Heart left ventricle (tissue), 16 donors: ENCODE measurements at regions not wholly inside any gene's neighbourhood (a gene's known extent, or its start where the extent isn't known, plus 50 kb on each side); places are given as distances from the start of the nearest gene placed in this dataset.

ENCODE experiments used
- ATAC-seq, 4 donors: fragments of 200-7000 bp; cut with Tn5 transposase; one replicate each; pipeline ENCODE4 v1.9.1; 2020 to 2022; ENCODE audit warnings: moderate library complexity in 4 of 4, mild to moderate bottlenecking in 3 of 4, moderate number of reproducible peaks in 1 of 4
- DNase-seq, 5 donors: peaks; one replicate each; pipeline ENCODE4 v3.0.0-alpha.2; 2020
- H3K27ac ChIP-seq, 12 donors: fragments of 200-600 bp; sonication (generic) in 4 of 12; one replicate each; pipeline versions ENCODE4 v1.5.0 to v1.8.0; 2016 to 2022; ENCODE audit warnings: mild to moderate bottlenecking in 2 of 12
- H3K27me3 ChIP-seq, 9 donors: fragments of 200-600 bp; sonication (generic) in 2 of 9; one replicate each; pipeline versions ENCODE4 v1.5.1 to v1.8.0; 2016 to 2022; ENCODE audit warnings: mild to moderate bottlenecking in 3 of 9
- H3K36me3 ChIP-seq, 9 donors: fragments of 200-600 bp; sonication (generic) in 2 of 9; one replicate each; pipeline versions ENCODE4 v1.5.0 to v1.8.0; 2018 to 2022; ENCODE audit warnings: mild to moderate bottlenecking in 2 of 9
- H3K4me1 ChIP-seq, 12 donors: fragments of 200-600 bp; sonication (generic) in 4 of 12; one replicate each; pipeline versions ENCODE4 v1.5.0 to v1.8.0; 2016 to 2022; ENCODE audit warnings: mild to moderate bottlenecking in 3 of 12
- H3K4me3 ChIP-seq, 12 donors: fragments of 200-600 bp; sonication (generic) in 4 of 12; one replicate each; pipeline versions ENCODE4 v1.5.0 to v1.8.0; 2017 to 2022; ENCODE audit warnings: mild to moderate bottlenecking in 9 of 12, moderate library complexity in 4 of 12
- H3K9me3 ChIP-seq, 12 donors: fragments of 200-600 bp; sonication (generic) in 4 of 12; one replicate each; pipeline versions ENCODE4 v1.5.0 to v1.8.0; 2016 to 2022; ENCODE audit warnings: mild to moderate bottlenecking in 1 of 12
- POLR2A ChIP-seq, 2 donors: fragments of 450-650 bp; IDR thresholded peaks; one replicate each; pipeline ENCODE4 v1.6.1; 2017; ENCODE audit warnings: antibody characterized with exemption in 2 of 2, mild to moderate bottlenecking in 2 of 2, moderate library complexity in 2 of 2
- WGBS, 4 donors: extraction: QIAGEN DNeasy Blood & Tissue Kit in 2 of 4; methylation state at CpG; one replicate each; pipeline versions ENCODE4 v1.1.5 to v1.1.7; 2013 to 2018; 5-methylcytosine and 5-hydroxymethylcytosine counted together
- intact Hi-C, 10 donors: fragments of 100-400 bp; cut with DNase I; formaldehyde crosslinking; loops; one replicate each; pipeline versions ENCODE4 v1.11.1 to v1.14.2; 2022
- TF ChIP-seq, protein P1 (sequence below), 12 donors: fragments of 200-600 bp; sonication (generic) in 4 of 12; IDR thresholded peaks; one replicate each; pipeline versions ENCODE4 v1.5.0 to v1.8.0; 2018 to 2022; ENCODE audit warnings: antibody characterized with exemption in 12 of 12, mild to moderate bottlenecking in 5 of 12
- donor health status: ischemic (EF 13 %, LVEDD 7.1; RV severe dilation, severe dysfunction).
- donor health status: healthy with polysubstance abuse.
- donor health status: DM: no; HTN: yes; CAD: no.
- donor health status: DM: no; HTN: no; CAD: no.
- donor health status: ischemic (EF 25% LVEDD 6.9; RV normal size, moderate dysfunction).
- donor health status: ischemic (EF 25% LVEDD 5.7; RV mildly dilated, moderate dysfunction).
- donor health status: healthy.
- donor health status: DM: yes; HTN: yes; CAD: no.
- donor health status: ischemic (EF 35%, LVEDD 5.7; RV mildly dilated, moderate dysfunction).
- donor health status: nonischemic (EF 11% LVEDD 7.7; RV severe dilation, severe dysfunction).
- donor health status: DM: yes; HTN: yes; CAD: no.
- donor health status: PGD.
- donor health status: ischemic (EF 29% LVEDD 5.4; RV normal size, mild dysfunction).
- donor health status: nonischemic (EF 23%, LVEDD 6.1; RV moderate dilation, normal function).

DNA sequence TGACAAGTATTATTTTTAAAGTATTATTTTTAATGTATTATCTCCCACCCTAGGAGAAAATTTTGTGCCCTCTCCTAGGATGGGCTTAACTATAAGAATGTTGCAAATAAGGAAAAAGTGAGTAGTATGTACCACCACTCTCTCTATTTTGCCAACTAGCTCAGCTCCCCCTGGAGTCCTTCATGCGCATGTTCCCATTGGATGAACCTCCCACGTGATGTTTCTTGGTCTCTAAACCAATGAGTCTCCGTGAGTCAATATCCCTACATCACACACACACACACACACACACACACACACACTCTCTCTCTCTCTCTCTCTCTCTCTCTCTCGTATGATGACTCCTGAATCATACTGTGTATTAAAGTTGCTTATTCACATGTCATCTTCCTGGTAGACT is 129.7 kb upstream of the ZFP42 start:
- H3K4me3 ChIP-seq = no peak overlapping the region
- H3K27ac ChIP-seq = no peak overlapping the region
- DNase-seq = no peak
- H3K36me3 ChIP-seq = no peaks in the 10 kb centered on the region
- no peak for ATAC-seq
- TF ChIP-seq, protein P1, sequence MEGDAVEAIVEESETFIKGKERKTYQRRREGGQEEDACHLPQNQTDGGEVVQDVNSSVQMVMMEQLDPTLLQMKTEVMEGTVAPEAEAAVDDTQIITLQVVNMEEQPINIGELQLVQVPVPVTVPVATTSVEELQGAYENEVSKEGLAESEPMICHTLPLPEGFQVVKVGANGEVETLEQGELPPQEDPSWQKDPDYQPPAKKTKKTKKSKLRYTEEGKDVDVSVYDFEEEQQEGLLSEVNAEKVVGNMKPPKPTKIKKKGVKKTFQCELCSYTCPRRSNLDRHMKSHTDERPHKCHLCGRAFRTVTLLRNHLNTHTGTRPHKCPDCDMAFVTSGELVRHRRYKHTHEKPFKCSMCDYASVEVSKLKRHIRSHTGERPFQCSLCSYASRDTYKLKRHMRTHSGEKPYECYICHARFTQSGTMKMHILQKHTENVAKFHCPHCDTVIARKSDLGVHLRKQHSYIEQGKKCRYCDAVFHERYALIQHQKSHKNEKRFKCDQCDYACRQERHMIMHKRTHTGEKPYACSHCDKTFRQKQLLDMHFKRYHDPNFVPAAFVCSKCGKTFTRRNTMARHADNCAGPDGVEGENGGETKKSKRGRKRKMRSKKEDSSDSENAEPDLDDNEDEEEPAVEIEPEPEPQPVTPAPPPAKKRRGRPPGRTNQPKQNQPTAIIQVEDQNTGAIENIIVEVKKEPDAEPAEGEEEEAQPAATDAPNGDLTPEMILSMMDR (IDR thresholded peaks at IDR 0.05) = no peak
- no peak for TF ChIP-seq POLR2A (IDR thresholded peaks at IDR 0.05)
- no peaks in the 10 kb centered on the region for H3K4me1 ChIP-seq
- WGBS, 4 donors = 68 to 79% (median 72%) methylated on average over 4 of the region's 4 CpGs
- no peaks in the 10 kb centered on the region for H3K9me3 ChIP-seq
- intact Hi-C loops = no loop called here
- no peaks in the 10 kb centered on the region for H3K27me3 ChIP-seq

DNA sequence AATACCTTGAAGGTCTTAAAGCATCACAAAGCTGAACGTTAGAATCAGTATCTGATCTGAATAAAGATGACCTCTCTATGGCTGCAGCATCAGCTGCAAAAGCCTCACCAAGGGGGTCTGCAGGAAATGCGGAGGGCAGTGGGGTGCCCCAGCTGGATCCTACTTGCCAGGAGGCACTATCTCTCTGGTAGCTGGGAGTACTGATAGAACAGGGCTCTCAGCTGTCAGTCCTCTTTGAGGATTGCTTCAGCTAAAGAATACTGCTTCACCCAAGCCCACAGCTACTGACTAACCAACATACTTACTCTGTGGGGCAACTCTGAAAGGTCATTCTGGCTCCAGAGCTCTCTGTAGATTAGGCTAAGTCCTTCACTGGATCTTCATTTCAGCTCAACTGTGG is 112.5 kb upstream of the ZFP42 start:
- no peak overlapping the region for H3K27ac ChIP-seq
- no peak for DNase-seq
- peaks cover 0 to 6% (median 0%) of the 10 kb centered on the region in 9 donors for H3K27me3 ChIP-seq
- WGBS, 4 donors = 32 to 51% (median 39%) methylated on average over 2 of the region's 2 CpGs
- no peak for ATAC-seq
- H3K4me1 ChIP-seq = no peaks in the 10 kb centered on the region
- intact Hi-C loops = no loop called here
- H3K9me3 ChIP-seq = peaks cover 0 to 15% (median 0%) of the 10 kb centered on the region in 12 donors
- H3K4me3 ChIP-seq = no peak overlapping the region
- no peak for TF ChIP-seq POLR2A (IDR thresholded peaks at IDR 0.05)
- TF ChIP-seq, protein P1 (IDR thresholded peaks at IDR 0.05) = no peak
- no peaks in the 10 kb centered on the region for H3K36me3 ChIP-seq

DNA sequence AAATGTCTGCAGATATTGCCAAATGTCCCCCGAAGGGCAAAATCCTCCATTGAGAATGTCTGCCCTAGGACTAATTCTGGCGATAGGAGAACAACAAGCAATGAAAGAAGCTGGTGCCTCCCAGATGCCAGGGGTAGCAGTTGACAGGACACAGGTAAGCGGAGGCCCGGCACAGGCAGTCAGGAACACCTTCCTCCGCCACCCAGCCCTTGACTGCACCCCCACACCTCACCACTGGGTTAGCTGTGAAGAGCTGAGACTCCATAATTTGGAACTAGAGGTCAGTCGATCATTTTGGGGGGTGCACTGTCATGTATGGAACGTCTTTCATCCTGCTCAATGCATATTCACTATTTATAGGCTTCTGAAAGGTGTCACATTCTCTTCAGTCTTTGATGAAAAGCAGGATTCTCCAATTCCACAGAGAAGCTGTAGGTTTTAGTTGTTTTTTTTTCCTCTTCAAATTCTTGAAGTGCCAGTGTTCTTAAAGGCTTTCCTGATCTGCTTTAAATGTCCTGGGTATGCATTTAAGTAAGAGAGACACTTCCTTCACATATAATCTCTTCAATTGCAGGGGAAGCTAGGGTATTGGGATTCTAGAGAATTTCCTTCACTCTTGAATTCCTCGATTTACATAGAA is 111.6 kb upstream of the ZFP42 start:
- H3K36me3 ChIP-seq = no peaks in the 10 kb centered on the region
- ATAC-seq = no peak
- no peak overlapping the region for H3K4me3 ChIP-seq
- DNase-seq = no peak
- 76 to 82% (median 79%) methylated on average over 8 of the region's 8 CpGs for WGBS, 4 donors
- peaks cover 0 to 15% (median 0%) of the 10 kb centered on the region in 12 donors for H3K9me3 ChIP-seq
- no peak for TF ChIP-seq POLR2A (IDR thresholded peaks at IDR 0.05)
- TF ChIP-seq, protein P1 (IDR thresholded peaks at IDR 0.05) = no peak
- H3K4me1 ChIP-seq = no peaks in the 10 kb centered on the region
- intact Hi-C loops = no loop called here
- H3K27ac ChIP-seq = no peak overlapping the region
- H3K27me3 ChIP-seq = peaks cover 0 to 6% (median 0%) of the 10 kb centered on the region in 9 donors

DNA sequence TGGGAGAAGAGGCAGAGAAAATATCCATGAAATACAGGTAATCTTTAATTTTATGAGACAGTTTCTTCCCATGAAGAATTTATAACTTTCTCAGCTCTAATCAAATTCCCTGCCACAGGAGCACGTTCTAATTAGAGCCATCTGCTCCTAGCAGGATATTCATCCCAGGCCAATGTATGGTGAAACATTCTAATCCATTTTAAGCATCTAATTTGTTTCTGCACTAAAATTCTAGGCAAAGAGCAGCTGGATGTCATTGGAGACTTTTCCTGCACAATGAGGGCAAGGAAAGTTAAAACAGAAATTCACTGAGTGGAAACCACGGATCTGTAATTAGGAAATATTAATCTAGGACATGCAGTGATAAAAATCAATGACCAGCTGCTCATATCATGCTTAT is 107.7 kb upstream of the ZFP42 start:
- Histone ChIP-seq H3K27me3 (peaks cover 0 to 6% (median 0%) of the 10 kb centered on the region in 9 donors), H3K4me1 (no peaks in the 10 kb centered on the region), H3K4me3 (no peak overlapping the region), H3K27ac (no peak overlapping the region), H3K9me3 (peaks cover 0 to 15% (median 0%) of the 10 kb centered on the region in 12 donors), H3K36me3 (no peaks in the 10 kb centered on the region)
- intact Hi-C loops = no loop called here
- 41 to 49% (median 44%) methylated on average over 2 of the region's 2 CpGs for WGBS, 4 donors
- TF ChIP-seq POLR2A (IDR thresholded peaks at IDR 0.05) = no peak
- TF ChIP-seq, protein P1 (IDR thresholded peaks at IDR 0.05) = no peak
- ATAC-seq (no peak), DNase-seq (no peak)
